NCI-H2029 treated with DMSO at 0.1 percent for 48 hours (cell line): ENCODE measurements at regions not wholly inside any gene's neighbourhood (a gene's known extent, or its start where the extent isn't known, plus 50 kb on each side); places are given as distances from the start of the nearest gene placed in this dataset.
A peak's percentile ranks its signal among the peaks of the same experiment; 100 is the strongest.
"Not testable (repeated sequence)": the region's sequence is repeated elsewhere in the genome, so short reads cannot be mapped to it uniquely, and the experiment has no call there.

Experiments used
- DNase-seq: peaks from one replicate; lab custom pipeline; 2025; lab: John Stamatoyannopoulos, UW

GRCh38 chr10:3372281-3372680 lies 199.7 kb upstream of the PITRM1 start:
- no peak for DNase-seq

- not testable (repeated sequence) for DNase-seq
These were observed 199.0 kb upstream of the PITRM1 start for GRCh38 chr10:3371624-3372023.

- DNase-seq: no peak
These were observed 194.3 kb upstream of the PITRM1 start for GRCh38 chr10:3366735-3367405.

- no peak for DNase-seq
These were observed 193.5 kb upstream of the PITRM1 start for GRCh38 chr10:3366043-3366442.

- peak; percentile 47 for DNase-seq
These were observed 193.0 kb upstream of the PITRM1 start for GRCh38 chr10:3365630-3366029.

- peak; percentile 15 for DNase-seq
These were observed 192.3 kb upstream of the PITRM1 start for GRCh38 chr10:3364768-3365480.

- no peak for DNase-seq
These were observed 190.9 kb upstream of the PITRM1 start for GRCh38 chr10:3363311-3364045.

- no peak for DNase-seq
These were observed 189.8 kb upstream of the PITRM1 start for GRCh38 chr10:3362394-3362793.

- DNase-seq: no peak
These were observed 189.1 kb upstream of the PITRM1 start for GRCh38 chr10:3361640-3362039.

GRCh38 chr10:3357737-3358136 lies 185.2 kb upstream of the PITRM1 start:
- DNase-seq: no peak

- no peak for DNase-seq
These were observed 183.0 kb upstream of the PITRM1 start for GRCh38 chr10:3355536-3355935.

GRCh38 chr10:3354174-3354900 lies 181.8 kb upstream of the PITRM1 start:
- DNase-seq: no peak

- DNase-seq: no peak
These were observed 180.7 kb upstream of the PITRM1 start for GRCh38 chr10:3353235-3353634.

GRCh38 chr10:3350617-3351258 lies 178.2 kb upstream of the PITRM1 start:
- DNase-seq: no peak

- no peak for DNase-seq
These were observed 177.6 kb upstream of the PITRM1 start for GRCh38 chr10:3350205-3350604.

GRCh38 chr10:3348564-3348963 lies 176.0 kb upstream of the PITRM1 start:
- DNase-seq: no peak

- DNase-seq: peak; percentile 18
These were observed 175.0 kb upstream of the PITRM1 start for GRCh38 chr10:3347413-3348182.

GRCh38 chr10:3346851-3347250 lies 174.3 kb upstream of the PITRM1 start:
- DNase-seq: no peak

- DNase-seq: no peak
These were observed 170.2 kb upstream of the PITRM1 start for GRCh38 chr10:3342771-3343170.

- no peak for DNase-seq
These were observed 167.6 kb upstream of the PITRM1 start for GRCh38 chr10:3340127-3340730.

GRCh38 chr10:3339531-3339950 lies 167.0 kb upstream of the PITRM1 start:
- DNase-seq: no peak
